H9 (cell line): ENCODE measurements at regions not wholly inside any gene's neighbourhood (a gene's known extent, or its start where the extent isn't known, plus 50 kb on each side); places are given as distances from the start of the nearest gene placed in this dataset.
"Not testable (repeated sequence)": the region's sequence is repeated elsewhere in the genome, so short reads cannot be mapped to it uniquely, and the experiment has no call there.

Source experiments
- DNase-seq: peaks from one replicate; pipeline ENCODE4 v3.0.0-alpha.2; 2017
- H2AFZ ChIP-seq: one replicate; pipeline ENCODE4 v1.6.1; 2013; ENCODE audit warnings: mild to moderate bottlenecking, low read length, control low read depth, moderate library complexity
- H2AK5ac ChIP-seq: 2 replicates; pipeline ENCODE4 v1.6.1; 2013; ENCODE audit warnings: low read length, control low read depth, mixed read lengths; ENCODE audit not compliant: insufficient read length
- H2BK120ac ChIP-seq: one replicate; pipeline ENCODE4 v1.6.1; 2013; ENCODE audit warnings: low read depth, mild to moderate bottlenecking, low read length, control low read depth, inconsistent platforms; ENCODE audit not compliant: poor library complexity, severe bottlenecking
- H2BK12ac ChIP-seq: 2 replicates; pipeline ENCODE4 v1.6.1; 2013; ENCODE audit warnings: low read length, control low read depth, mixed read lengths, low read depth; ENCODE audit not compliant: insufficient read length
- H2BK15ac ChIP-seq: 2 replicates; pipeline ENCODE4 v1.6.1; 2013; ENCODE audit warnings: low read depth, low read length, control low read depth
- H2BK20ac ChIP-seq: one replicate; pipeline ENCODE4 v1.6.1; 2013; ENCODE audit warnings: low read depth, mild to moderate bottlenecking, low read length, control low read depth, inconsistent platforms; ENCODE audit not compliant: poor library complexity, severe bottlenecking
- H2BK5ac ChIP-seq: 2 replicates; pipeline ENCODE4 v1.6.1; 2013; ENCODE audit warnings: low read length, control low read depth, mixed read lengths; ENCODE audit not compliant: insufficient read length
- H3K14ac ChIP-seq: 2 replicates; pipeline ENCODE4 v1.6.1; 2013; ENCODE audit warnings: low read length, control low read depth; ENCODE audit not compliant: insufficient read depth
- H3K18ac ChIP-seq: 2 replicates; pipeline ENCODE4 v1.6.1; 2013; ENCODE audit warnings: low read depth, mild to moderate bottlenecking, mixed read lengths, low read length, control low read depth; ENCODE audit not compliant: insufficient read length
- H3K23ac ChIP-seq: 2 replicates; pipeline ENCODE4 v1.6.1; 2013; ENCODE audit warnings: low read length, control low read depth, mixed read lengths, low read depth; ENCODE audit not compliant: insufficient read length
- H3K23me2 ChIP-seq: 2 replicates; pipeline ENCODE4 v1.6.1; 2013; ENCODE audit warnings: low read depth, mild to moderate bottlenecking, mixed read lengths, low read length, control low read depth; ENCODE audit not compliant: insufficient read length, poor library complexity, severe bottlenecking
- H3K27ac ChIP-seq: 2 replicates; pipeline ENCODE4 v1.5.1; 2013; ENCODE audit warnings: low read length, control low read depth, mixed read lengths, low read depth; ENCODE audit not compliant: insufficient read length
- H3K27me3 ChIP-seq: 2 replicates; pipeline ENCODE4 v1.6.1; 2013; ENCODE audit warnings: low read length, control low read depth, inconsistent platforms; ENCODE audit not compliant: insufficient read depth
- H3K4ac ChIP-seq: 2 replicates; pipeline ENCODE4 v1.6.1; 2013; ENCODE audit warnings: low read depth, mild to moderate bottlenecking, control low read depth, inconsistent platforms, low read length, moderate library complexity
- H3K4me1 ChIP-seq: 2 replicates; pipeline ENCODE4 v1.6.1; 2013; ENCODE audit warnings: low read length, control low read depth, inconsistent platforms; ENCODE audit not compliant: insufficient read depth
- H3K4me2 ChIP-seq: 2 replicates; pipeline ENCODE4 v1.6.1; 2013; ENCODE audit warnings: low read length, control low read depth, mixed read lengths; ENCODE audit not compliant: insufficient read length, insufficient read depth
- H3K56ac ChIP-seq: 2 replicates; pipeline ENCODE4 v1.6.1; 2013; ENCODE audit warnings: low read depth, mild to moderate bottlenecking, mixed read lengths, low read length, control low read depth; ENCODE audit not compliant: insufficient read length
- H3K79me1 ChIP-seq: 2 replicates; pipeline ENCODE4 v1.6.1; 2013; ENCODE audit warnings: low read depth, mild to moderate bottlenecking, moderate library complexity, low read length, control low read depth, inconsistent platforms; ENCODE audit not compliant: insufficient read depth, poor library complexity, severe bottlenecking
- H3K79me2 ChIP-seq: 2 replicates; pipeline ENCODE4 v1.6.1; 2013; ENCODE audit warnings: low read length, control low read depth, inconsistent platforms; ENCODE audit not compliant: insufficient read depth
- H3K9ac ChIP-seq: 2 replicates; pipeline ENCODE4 v1.6.1; 2013; ENCODE audit warnings: low read length, control low read depth, mixed read lengths; ENCODE audit not compliant: insufficient read length; ENCODE audit errors: extremely low read depth
- H3K9me3 ChIP-seq: one replicate; pipeline ENCODE4 v1.6.1; 2013; ENCODE audit warnings: low read depth, low read length, inconsistent platforms; ENCODE audit not compliant: control insufficient read depth
- H3T11ph ChIP-seq: one replicate; pipeline ENCODE4 v1.6.1; 2013; ENCODE audit warnings: mild to moderate bottlenecking, low read length, control low read depth, inconsistent platforms
- H4K20me1 ChIP-seq: one replicate; pipeline ENCODE4 v1.6.1; 2013; ENCODE audit not compliant: control insufficient read depth, insufficient read length, insufficient read depth
- H4K5ac ChIP-seq: 2 replicates; pipeline ENCODE4 v1.6.1; 2013; ENCODE audit warnings: low read depth, mild to moderate bottlenecking, mixed read lengths, low read length, control low read depth; ENCODE audit not compliant: insufficient read length
- H4K8ac ChIP-seq: replicated peaks from 2 replicates; pipeline ENCODE4 v1.6.1; 2013; ENCODE audit warnings: low read length, control low read depth, mixed read lengths, low read depth; ENCODE audit not compliant: insufficient read length
- H4K91ac ChIP-seq: 2 replicates; pipeline ENCODE4 v1.6.1; 2013; ENCODE audit warnings: low read depth, mild to moderate bottlenecking, moderate library complexity, mixed read lengths, low read length, control low read depth; ENCODE audit not compliant: insufficient read length
- H3K27ac Mint-ChIP-seq, 3 experiments: 2 replicates in 2 of 3; 3 replicates in 1 of 3; pipeline ENCODE4 v1.8.0; 2020 to 2021; ENCODE audit warnings: mixed read lengths in 3 of 3, mild to moderate bottlenecking in 1 of 3, moderate library complexity in 1 of 3
- H3K27me3 Mint-ChIP-seq: 2 replicates; pipeline ENCODE4 v1.8.0; 2021; ENCODE audit warnings: low read depth, mild to moderate bottlenecking, moderate library complexity, mixed read lengths
- H3K36me3 Mint-ChIP-seq, 3 experiments: 2 replicates in 2 of 3; 3 replicates in 1 of 3; pipeline ENCODE4 v1.8.0; 2020 to 2021; ENCODE audit warnings: low read depth in 3 of 3, mixed read lengths in 3 of 3; ENCODE audit not compliant: insufficient read depth in 1 of 3
- H3K4me1 Mint-ChIP-seq, 2 experiments: 2 replicates each; pipeline ENCODE4 v1.8.0; 2020; ENCODE audit warnings: mixed read lengths in 2 of 2
- H3K4me3 Mint-ChIP-seq, 2 experiments: 2 replicates in 1 of 2; 3 replicates in 1 of 2; pipeline ENCODE4 v1.8.0; 2020 to 2021; ENCODE audit warnings: mild to moderate bottlenecking in 2 of 2, mixed read lengths in 2 of 2, moderate library complexity in 1 of 2
- H3K9me3 Mint-ChIP-seq, 2 experiments: 2 replicates in 1 of 2; 3 replicates in 1 of 2; pipeline ENCODE4 v1.8.0; 2020; ENCODE audit warnings: mild to moderate bottlenecking in 2 of 2, mixed read lengths in 2 of 2, moderate library complexity in 1 of 2
- WGBS: extraction: QIAGEN DNeasy Blood & Tissue Kit; methylation state at CpG from one replicate; pipeline ENCODE4 v1.1.7; 2013; ENCODE audit warnings: missing lambda C conversion rate, low lambda C conversion rate, mixed read lengths; ENCODE audit not compliant: insufficient read length; ENCODE audit errors: extremely low coverage; 5-methylcytosine and 5-hydroxymethylcytosine counted together

- H3K9me3 ChIP-seq, H2BK15ac ChIP-seq, H3K27me3 Mint-ChIP-seq, H4K20me1 ChIP-seq, H3K18ac ChIP-seq, H3K4me3 Mint-ChIP-seq, DNase-seq, H2BK5ac ChIP-seq, H3K27ac Mint-ChIP-seq, H2BK120ac ChIP-seq, H4K8ac ChIP-seq, H3K79me1 ChIP-seq, H2AK5ac ChIP-seq, H3K4me2 ChIP-seq, H2BK12ac ChIP-seq, H3K23ac ChIP-seq, H3K36me3 Mint-ChIP-seq, H3T11ph ChIP-seq, H3K4ac ChIP-seq, H2BK20ac ChIP-seq, H3K9ac ChIP-seq, H3K27me3 ChIP-seq, H3K27ac ChIP-seq, H3K79me2 ChIP-seq, H3K4me1 ChIP-seq, H3K56ac ChIP-seq, H4K5ac ChIP-seq, H3K23me2 ChIP-seq, H3K14ac ChIP-seq, H4K91ac ChIP-seq, H2AFZ ChIP-seq: not testable (repeated sequence)
- Mint-ChIP-seq H3K9me3 (peaks cover 5 to 17% of the 10 kb centered on the region in 2 experiments), H3K4me1 (peaks cover 3 to 11% of the 10 kb centered on the region in 2 experiments; a peak in 2 of 4 replicates)
- no CpG with 5 or more reads among the region's 5 CpGs for WGBS
Measured at GRCh38 chr1:148324465-148324864, 158.6 kb downstream of the PPIAL4G start.

- not testable (repeated sequence) for H3K4ac ChIP-seq, H4K5ac ChIP-seq, H3K79me2 ChIP-seq, H3K9me3 Mint-ChIP-seq, H2BK120ac ChIP-seq, H2AFZ ChIP-seq, H3K27me3 ChIP-seq, H4K8ac ChIP-seq, H3K56ac ChIP-seq, H3K36me3 Mint-ChIP-seq, H3K4me1 ChIP-seq, H3K4me3 Mint-ChIP-seq, H3K4me1 Mint-ChIP-seq, H2AK5ac ChIP-seq, H3K9ac ChIP-seq, H3K27ac Mint-ChIP-seq, H3K23ac ChIP-seq, H3K4me2 ChIP-seq, H3T11ph ChIP-seq, H2BK12ac ChIP-seq, H3K27ac ChIP-seq, H2BK5ac ChIP-seq, H4K91ac ChIP-seq, H4K20me1 ChIP-seq, H3K18ac ChIP-seq, DNase-seq, H3K9me3 ChIP-seq, H3K14ac ChIP-seq, H2BK20ac ChIP-seq, H3K79me1 ChIP-seq, H2BK15ac ChIP-seq
- peaks cover 15% of the 10 kb centered on the region for H3K23me2 ChIP-seq
- peaks cover 21% of the 10 kb centered on the region for H3K27me3 Mint-ChIP-seq
- WGBS: no CpG with 5 or more reads among the region's 2 CpGs
Measured at GRCh38 chr1:148320079-148320478, 163.0 kb downstream of the PPIAL4G start.
